ENCODE measurements at regions not wholly inside any gene's neighbourhood (a gene's known extent, or its start where the extent isn't known, plus 50 kb on each side); places are given as distances from the start of the nearest gene placed in this dataset.

GRCh38 chr5:83846624-83847350 lies 126.1 kb upstream of the HAPLN1 start:
- Mint-ChIP-seq H3K27me3 (ENCODE audit: insufficient read depth, unreplicated experiment) (no peaks in the 10 kb centered on the region), H3K27ac (ENCODE audit: unreplicated experiment) (no peak overlapping the region), H3K9me3 (ENCODE audit: unreplicated experiment) (peaks cover 10% of the 10 kb centered on the region), H3K4me1 (ENCODE audit: low read depth, unreplicated experiment) (no peaks in the 10 kb centered on the region), H3K4me3 (ENCODE audit: unreplicated experiment) (no peak overlapping the region), H3K36me3 (ENCODE audit: insufficient read depth, unreplicated experiment) (no peaks in the 10 kb centered on the region)
- Histone ChIP-seq H3K9me3 (no peaks in the 10 kb centered on the region), H3K36me3 (ENCODE audit: control insufficient read depth, insufficient read depth, low read length) (no peaks in the 10 kb centered on the region), H3K4me3 (ENCODE audit: low read depth, low read length) (no peak overlapping the region), H3K4me1 (no peaks in the 10 kb centered on the region), H3K27me3 (replicated peaks; ENCODE audit: control insufficient read depth, insufficient read depth, low read length) (no peaks in the 10 kb centered on the region)
- no peak for TF ChIP-seq CTCF (IDR thresholded peaks at IDR 0.05; ENCODE audit: insufficient read depth in 1 of 2, low read depth in 1 of 2, low read length in 1 of 2, severe bottlenecking in 1 of 2, unreplicated experiment in 1 of 2)
- no TSS peak for BruUV-seq (replicated peaks)
- ChIA-PET CTCF (no interaction called here), POLR2A (no interaction called here)
- intact Hi-C loops (cut with micrococcal nuclease; ENCODE audit: unreplicated experiment) = no loop called here
- DNase-seq = no peak

- Mint-ChIP-seq H3K4me1 (ENCODE audit: low read depth, unreplicated experiment) (no peaks in the 10 kb centered on the region), H3K27me3 (ENCODE audit: insufficient read depth, unreplicated experiment) (no peaks in the 10 kb centered on the region)
- CTCF ChIA-PET = no interaction called here
Measured at GRCh38 chr5:83844449-83845068, 123.9 kb upstream of the HAPLN1 start.

GRCh38 chr5:83839788-83840187 lies 119.1 kb upstream of the HAPLN1 start:
- no peak for DNase-seq
- H3K36me3 ChIP-seq (ENCODE audit: control insufficient read depth, insufficient read depth, low read length) = no peaks in the 10 kb centered on the region
- TF ChIP-seq CTCF (IDR thresholded peaks at IDR 0.05; ENCODE audit: insufficient read depth in 1 of 2, low read depth in 1 of 2, low read length in 1 of 2, severe bottlenecking in 1 of 2, unreplicated experiment in 1 of 2) = no peak
- intact Hi-C loops (cut with micrococcal nuclease; ENCODE audit: unreplicated experiment) = no loop called here
- H3K4me3 ChIP-seq (ENCODE audit: low read depth, low read length) = no peak overlapping the region
- Mint-ChIP-seq H3K27me3 (ENCODE audit: insufficient read depth, unreplicated experiment) (no peaks in the 10 kb centered on the region), H3K4me3 (ENCODE audit: unreplicated experiment) (no peak overlapping the region), H3K9me3 (ENCODE audit: unreplicated experiment) (no peaks in the 10 kb centered on the region), H3K36me3 (ENCODE audit: insufficient read depth, unreplicated experiment) (no peaks in the 10 kb centered on the region), H3K27ac (ENCODE audit: unreplicated experiment) (no peak overlapping the region), H3K4me1 (ENCODE audit: low read depth, unreplicated experiment) (no peaks in the 10 kb centered on the region)
- CTCF ChIA-PET = no interaction called here
- H3K4me1 ChIP-seq = no peaks in the 10 kb centered on the region
- H3K9me3 ChIP-seq = no peaks in the 10 kb centered on the region
- BruUV-seq (replicated peaks) = no TSS peak
- no peaks in the 10 kb centered on the region for H3K27me3 ChIP-seq (replicated peaks; ENCODE audit: control insufficient read depth, insufficient read depth, low read length)
- POLR2A ChIA-PET = no interaction called here

More at GRCh38 chr5:83844449-83845068, 123.9 kb upstream of the HAPLN1 start:
- Mint-ChIP-seq H3K27ac (ENCODE audit: unreplicated experiment) (no peak overlapping the region), H3K4me3 (ENCODE audit: unreplicated experiment) (no peak overlapping the region), H3K36me3 (ENCODE audit: insufficient read depth, unreplicated experiment) (no peaks in the 10 kb centered on the region), H3K9me3 (ENCODE audit: unreplicated experiment) (peaks cover 8% of the 10 kb centered on the region)
- H3K4me3 ChIP-seq (ENCODE audit: low read depth, low read length) = no peak overlapping the region
- BruUV-seq (replicated peaks) = no TSS peak
- H3K36me3 ChIP-seq (ENCODE audit: control insufficient read depth, insufficient read depth, low read length) = no peaks in the 10 kb centered on the region
- intact Hi-C loops (cut with micrococcal nuclease; ENCODE audit: unreplicated experiment) = no loop called here
- H3K4me1 ChIP-seq = no peaks in the 10 kb centered on the region
- TF ChIP-seq CTCF (IDR thresholded peaks at IDR 0.05; ENCODE audit: insufficient read depth in 1 of 2, low read depth in 1 of 2, low read length in 1 of 2, severe bottlenecking in 1 of 2, unreplicated experiment in 1 of 2) = no peak
- no peaks in the 10 kb centered on the region for H3K9me3 ChIP-seq
- POLR2A ChIA-PET = no interaction called here
- H3K27me3 ChIP-seq (replicated peaks; ENCODE audit: control insufficient read depth, insufficient read depth, low read length) = no peaks in the 10 kb centered on the region
- DNase-seq = peak in 1 of 2 experiments; percentile 5

Data from Caco-2 (cell line).